ENCODE measurements at regions not wholly inside any gene's neighbourhood (a gene's known extent, or its start where the extent isn't known, plus 50 kb on each side); places are given as distances from the start of the nearest gene placed in this dataset.

DNA sequence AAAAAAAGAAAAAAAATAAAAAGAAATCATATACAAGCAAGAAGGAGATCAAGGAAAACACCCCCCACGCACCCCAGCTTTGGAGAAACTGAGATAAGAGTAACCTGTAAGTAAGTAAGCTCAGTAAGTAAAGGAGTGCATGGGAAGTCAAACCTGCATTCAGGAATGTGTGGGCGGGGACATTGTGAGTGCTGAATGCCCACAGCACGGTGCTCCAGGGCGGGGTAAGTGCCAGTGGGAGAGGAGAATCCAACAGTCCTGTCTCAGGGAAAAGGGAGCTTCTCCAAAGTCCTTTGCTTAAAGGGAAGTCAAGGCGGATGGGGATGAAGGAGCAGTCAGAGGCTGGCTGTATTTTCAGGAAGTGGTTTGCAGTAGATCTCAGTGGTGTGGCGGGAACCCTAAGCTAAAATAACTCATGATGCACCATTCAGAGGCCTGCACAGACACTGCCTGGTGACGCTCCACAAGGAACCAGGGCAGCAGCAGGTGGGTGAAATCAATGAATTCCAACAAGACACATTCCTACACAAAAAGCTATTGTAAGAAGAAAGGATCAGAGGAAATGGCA, 368.0 kb downstream of the QKI start:
- ATAC-seq = no peak
- Histone ChIP-seq H3K27ac (no peak overlapping the region), H3K36me3 (no peaks in the 10 kb centered on the region), H3K4me3 (no peak overlapping the region), H3K9me3 (no peaks in the 10 kb centered on the region), H3K27me3 (no peaks in the 10 kb centered on the region), H3K4me1 (no peaks in the 10 kb centered on the region)
- WGBS, 2 donors (ENCODE audit: low coverage in 1 of 2) = 78% methylated on average over 6 to 7 of the region's 7 CpGs
- TF ChIP-seq, protein P1, sequence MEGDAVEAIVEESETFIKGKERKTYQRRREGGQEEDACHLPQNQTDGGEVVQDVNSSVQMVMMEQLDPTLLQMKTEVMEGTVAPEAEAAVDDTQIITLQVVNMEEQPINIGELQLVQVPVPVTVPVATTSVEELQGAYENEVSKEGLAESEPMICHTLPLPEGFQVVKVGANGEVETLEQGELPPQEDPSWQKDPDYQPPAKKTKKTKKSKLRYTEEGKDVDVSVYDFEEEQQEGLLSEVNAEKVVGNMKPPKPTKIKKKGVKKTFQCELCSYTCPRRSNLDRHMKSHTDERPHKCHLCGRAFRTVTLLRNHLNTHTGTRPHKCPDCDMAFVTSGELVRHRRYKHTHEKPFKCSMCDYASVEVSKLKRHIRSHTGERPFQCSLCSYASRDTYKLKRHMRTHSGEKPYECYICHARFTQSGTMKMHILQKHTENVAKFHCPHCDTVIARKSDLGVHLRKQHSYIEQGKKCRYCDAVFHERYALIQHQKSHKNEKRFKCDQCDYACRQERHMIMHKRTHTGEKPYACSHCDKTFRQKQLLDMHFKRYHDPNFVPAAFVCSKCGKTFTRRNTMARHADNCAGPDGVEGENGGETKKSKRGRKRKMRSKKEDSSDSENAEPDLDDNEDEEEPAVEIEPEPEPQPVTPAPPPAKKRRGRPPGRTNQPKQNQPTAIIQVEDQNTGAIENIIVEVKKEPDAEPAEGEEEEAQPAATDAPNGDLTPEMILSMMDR (IDR thresholded peaks at IDR 0.05) = no peak
- TF ChIP-seq POLR2A (IDR thresholded peaks at IDR 0.05) (no peak), EP300 (IDR thresholded peaks at IDR 0.05) (no peak), POLR2AphosphoS5 (IDR thresholded peaks at IDR 0.05) (no peak)

GRCh38 chr6:163780994-163781393, 366.5 kb downstream of the QKI start:
- no peaks in the 10 kb centered on the region for H3K27me3 ChIP-seq
- H3K36me3 ChIP-seq = no peaks in the 10 kb centered on the region
- H3K9me3 ChIP-seq = no peaks in the 10 kb centered on the region
- WGBS, 2 donors (ENCODE audit: low coverage in 1 of 2) = 71 to 83% methylated on average over 1 of the region's 5 CpGs
- no peak for ATAC-seq
- no peak overlapping the region for H3K4me3 ChIP-seq
- TF ChIP-seq, protein P1 (IDR thresholded peaks at IDR 0.05) = no peak
- TF ChIP-seq EP300 (IDR thresholded peaks at IDR 0.05) = no peak
- TF ChIP-seq POLR2AphosphoS5 (IDR thresholded peaks at IDR 0.05) = no peak
- TF ChIP-seq POLR2A (IDR thresholded peaks at IDR 0.05) = no peak
- no peaks in the 10 kb centered on the region for H3K4me1 ChIP-seq
- H3K27ac ChIP-seq = no peak overlapping the region

DNA sequence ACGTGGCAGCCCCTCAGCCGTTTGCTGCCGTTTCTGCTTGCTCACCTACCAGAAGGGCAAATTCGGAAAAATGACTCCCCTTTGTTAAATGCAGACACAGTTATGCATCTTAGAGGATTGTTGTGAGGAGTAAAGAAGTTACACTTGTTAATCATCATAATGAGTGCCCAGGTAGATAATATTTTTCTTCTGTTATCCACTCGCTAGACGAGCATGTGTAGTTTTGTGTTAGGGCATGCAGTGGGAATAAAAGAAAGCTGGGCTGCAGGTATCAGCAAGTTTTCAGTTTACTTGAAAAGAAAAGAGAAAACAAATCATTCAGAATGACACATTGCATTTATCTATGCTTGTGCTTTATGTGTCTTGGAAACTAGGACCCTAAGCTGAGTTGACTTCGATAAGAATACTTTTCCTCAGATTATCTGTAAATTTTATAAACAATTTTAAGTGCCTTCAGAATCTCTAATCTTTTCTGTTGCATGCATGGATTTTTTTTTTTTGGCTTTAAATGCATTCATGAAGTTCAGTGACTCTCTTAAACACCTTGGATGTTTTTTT, 365.3 kb downstream of the QKI start:
- 74 to 81% methylated on average over 4 to 7 of the region's 7 CpGs for WGBS, 2 donors (ENCODE audit: low coverage in 1 of 2)
- Histone ChIP-seq H3K4me3 (no peak overlapping the region), H3K27ac (no peak overlapping the region), H3K36me3 (no peaks in the 10 kb centered on the region), H3K4me1 (no peaks in the 10 kb centered on the region), H3K27me3 (no peaks in the 10 kb centered on the region), H3K9me3 (no peaks in the 10 kb centered on the region)
- TF ChIP-seq EP300 (IDR thresholded peaks at IDR 0.05) (no peak), POLR2AphosphoS5 (IDR thresholded peaks at IDR 0.05) (no peak), POLR2A (IDR thresholded peaks at IDR 0.05) (no peak)
- TF ChIP-seq, protein P1 (IDR thresholded peaks at IDR 0.05) = no peak
- ATAC-seq = no peak

DNA sequence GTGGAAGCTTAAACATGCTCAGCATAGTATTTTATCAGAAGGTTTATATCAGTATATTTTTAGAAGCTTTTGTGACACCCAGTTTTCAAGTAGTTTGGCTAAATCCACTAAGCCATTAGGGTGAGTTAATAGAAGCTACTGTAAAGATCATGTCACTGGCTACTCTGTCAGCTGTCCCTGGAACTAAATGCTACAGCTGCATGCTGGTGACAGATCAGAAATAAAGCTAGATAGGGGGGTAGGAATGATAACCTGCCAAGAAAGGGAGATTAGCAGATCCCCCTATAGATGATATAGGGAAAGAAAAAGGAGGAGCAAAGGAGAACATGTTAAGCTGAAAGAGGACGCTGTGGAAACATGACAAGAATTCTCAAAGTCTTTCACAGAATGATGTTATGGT, 363.2 kb downstream of the QKI start:
- TF ChIP-seq POLR2A (IDR thresholded peaks at IDR 0.05) (no peak), EP300 (IDR thresholded peaks at IDR 0.05) (no peak), POLR2AphosphoS5 (IDR thresholded peaks at IDR 0.05) (no peak)
- TF ChIP-seq, protein P1 (IDR thresholded peaks at IDR 0.05) = no peak
- Histone ChIP-seq H3K4me3 (no peak overlapping the region), H3K27ac (no peak overlapping the region), H3K4me1 (no peaks in the 10 kb centered on the region), H3K36me3 (no peaks in the 10 kb centered on the region), H3K9me3 (no peaks in the 10 kb centered on the region), H3K27me3 (no peaks in the 10 kb centered on the region)
- ATAC-seq = no peak
- WGBS, 2 donors (ENCODE audit: low coverage in 1 of 2) = 83 to 88% methylated on average over 1 of the region's 1 CpG
